ENCODE measurements at regions not wholly inside any gene's neighbourhood (a gene's known extent, or its start where the extent isn't known, plus 50 kb on each side); places are given as distances from the start of the nearest gene placed in this dataset.

- TF ChIP-seq CTCF (IDR thresholded peaks at IDR 0.05; ENCODE audit: low read depth, low read length, missing input control) (no peak), ATF3 (IDR thresholded peaks at IDR 0.05) (peak; percentile 99), EGR1 (IDR thresholded peaks at IDR 0.05; ENCODE audit: low read depth in 2 of 2) (peak in 1 of 2 donors; percentile 68), MAX (IDR thresholded peaks at IDR 0.05) (peak; percentile 74), YY1 (IDR thresholded peaks at IDR 0.05) (peak; percentile 96), TAF1 (conservative IDR thresholded peaks at IDR 0.05) (peak; percentile 70), RAD21 (IDR thresholded peaks at IDR 0.05) (peak; percentile 37 to 47), GABPA (IDR thresholded peaks at IDR 0.05 in 1 of 2, conservative IDR thresholded peaks at IDR 0.05 in 1 of 2) (peak in 1 of 2 donors; percentile 27)
- TF ChIP-seq, protein P1, sequence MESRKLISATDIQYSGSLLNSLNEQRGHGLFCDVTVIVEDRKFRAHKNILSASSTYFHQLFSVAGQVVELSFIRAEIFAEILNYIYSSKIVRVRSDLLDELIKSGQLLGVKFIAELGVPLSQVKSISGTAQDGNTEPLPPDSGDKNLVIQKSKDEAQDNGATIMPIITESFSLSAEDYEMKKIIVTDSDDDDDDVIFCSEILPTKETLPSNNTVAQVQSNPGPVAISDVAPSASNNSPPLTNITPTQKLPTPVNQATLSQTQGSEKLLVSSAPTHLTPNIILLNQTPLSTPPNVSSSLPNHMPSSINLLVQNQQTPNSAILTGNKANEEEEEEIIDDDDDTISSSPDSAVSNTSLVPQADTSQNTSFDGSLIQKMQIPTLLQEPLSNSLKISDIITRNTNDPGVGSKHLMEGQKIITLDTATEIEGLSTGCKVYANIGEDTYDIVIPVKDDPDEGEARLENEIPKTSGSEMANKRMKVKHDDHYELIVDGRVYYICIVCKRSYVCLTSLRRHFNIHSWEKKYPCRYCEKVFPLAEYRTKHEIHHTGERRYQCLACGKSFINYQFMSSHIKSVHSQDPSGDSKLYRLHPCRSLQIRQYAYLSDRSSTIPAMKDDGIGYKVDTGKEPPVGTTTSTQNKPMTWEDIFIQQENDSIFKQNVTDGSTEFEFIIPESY (IDR thresholded peaks at IDR 0.05) = peak; percentile 70
Observed at GRCh38 chr5:57692582-57693487, 210.2 kb upstream of the ACTBL2 start.

Data from liver (tissue), 3 donors.